Duodenal mucosa (tissue), 2 donors: ENCODE measurements at regions not wholly inside any gene's neighbourhood (a gene's known extent, or its start where the extent isn't known, plus 50 kb on each side); places are given as distances from the start of the nearest gene placed in this dataset.

Experiments
- H3K27ac ChIP-seq: one replicate; pipeline ENCODE4 v1.7.0; 2013; ENCODE audit warnings: low read depth, low read length
- H3K27me3 ChIP-seq, 2 donors: one replicate each; pipeline ENCODE4 v1.7.0; 2013; ENCODE audit warnings: low read length in 2 of 2, control low read depth in 1 of 2; ENCODE audit not compliant: insufficient read depth in 2 of 2, control insufficient read depth in 1 of 2
- H3K36me3 ChIP-seq, 2 donors: one replicate each; pipeline ENCODE4 v1.7.0; 2013; ENCODE audit warnings: low read length in 2 of 2, control low read depth in 1 of 2; ENCODE audit not compliant: insufficient read depth in 2 of 2, control insufficient read depth in 1 of 2
- H3K4me1 ChIP-seq, 2 donors: one replicate each; pipeline ENCODE4 v1.7.0; 2013; ENCODE audit warnings: low read length in 2 of 2, control low read depth in 1 of 2; ENCODE audit not compliant: insufficient read depth in 2 of 2, control insufficient read depth in 1 of 2
- H3K4me3 ChIP-seq, 2 donors: one replicate each; pipeline ENCODE4 v1.7.0; 2013; ENCODE audit warnings: low read length in 2 of 2, low read depth in 1 of 2
- H3K9ac ChIP-seq, 2 donors: one replicate each; pipeline ENCODE4 v1.7.0; 2013; ENCODE audit warnings: low read length in 2 of 2, low read depth in 1 of 2
- H3K9me3 ChIP-seq, 2 donors: one replicate each; pipeline ENCODE4 v1.7.0; 2013; ENCODE audit warnings: low read length in 2 of 2, control low read depth in 1 of 2; ENCODE audit not compliant: control insufficient read depth in 1 of 2

- H3K9ac ChIP-seq: no peak overlapping the region
- H3K27ac ChIP-seq: no peak overlapping the region
- peaks cover 4 to 14% of the 10 kb centered on the region in 2 donors for H3K9me3 ChIP-seq
- H3K27me3 ChIP-seq: no peaks in the 10 kb centered on the region
- no peaks in the 10 kb centered on the region for H3K36me3 ChIP-seq
- no peak overlapping the region for H3K4me3 ChIP-seq
- no peaks in the 10 kb centered on the region for H3K4me1 ChIP-seq
These were observed 759.7 kb downstream of the GALC start for GRCh38 chr14:87233266-87233665.

GRCh38 chr14:87231336-87232026, 761.5 kb downstream of the GALC start:
- no peak overlapping the region for H3K9ac ChIP-seq
- no peaks in the 10 kb centered on the region for H3K36me3 ChIP-seq
- H3K9me3 ChIP-seq: peaks cover 6 to 21% of the 10 kb centered on the region in 2 donors
- H3K4me3 ChIP-seq: no peak overlapping the region
- H3K27me3 ChIP-seq: no peaks in the 10 kb centered on the region
- H3K27ac ChIP-seq: no peak overlapping the region
- no peaks in the 10 kb centered on the region for H3K4me1 ChIP-seq

GRCh38 chr14:87230726-87231125, 762.3 kb downstream of the GALC start:
- Histone ChIP-seq H3K4me1 (no peaks in the 10 kb centered on the region), H3K36me3 (no peaks in the 10 kb centered on the region), H3K9me3 (peaks cover 6 to 24% of the 10 kb centered on the region in 2 donors), H3K27ac (no peak overlapping the region), H3K9ac (no peak overlapping the region), H3K27me3 (no peaks in the 10 kb centered on the region), H3K4me3 (no peak overlapping the region)

GRCh38 chr14:87229131-87229530, 763.9 kb downstream of the GALC start:
- Histone ChIP-seq H3K9ac (no peak overlapping the region), H3K27ac (no peak overlapping the region), H3K36me3 (no peaks in the 10 kb centered on the region), H3K4me1 (no peaks in the 10 kb centered on the region), H3K9me3 (peaks cover 6 to 24% of the 10 kb centered on the region in 2 donors), H3K27me3 (no peaks in the 10 kb centered on the region), H3K4me3 (no peak overlapping the region)

- Histone ChIP-seq H3K4me1 (no peaks in the 10 kb centered on the region), H3K9me3 (peaks cover 5 to 12% of the 10 kb centered on the region in 2 donors), H3K27me3 (no peaks in the 10 kb centered on the region), H3K36me3 (no peaks in the 10 kb centered on the region), H3K4me3 (no peak overlapping the region), H3K27ac (no peak overlapping the region), H3K9ac (no peak overlapping the region)
These were observed 776.0 kb downstream of the GALC start for GRCh38 chr14:87217023-87217422.

DNA sequence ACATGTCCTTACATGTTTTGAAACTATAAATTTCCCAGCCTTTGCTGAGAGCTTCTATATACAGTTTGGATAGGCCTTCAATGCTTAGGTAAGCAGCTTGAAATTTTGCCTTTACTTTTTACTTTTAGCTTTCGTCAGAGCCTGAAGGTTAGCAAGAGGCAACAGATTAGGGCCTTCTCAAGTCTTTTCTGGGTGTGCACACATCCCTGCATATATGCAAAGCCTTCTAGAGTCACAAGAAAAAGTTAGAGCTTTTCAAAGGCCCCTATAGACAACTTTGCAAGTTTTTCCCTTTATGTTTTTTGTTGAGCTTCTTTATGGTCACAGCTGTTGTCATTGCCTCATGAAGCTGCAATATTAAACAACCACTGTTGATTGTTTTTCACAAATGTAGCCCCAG, 778.4 kb downstream of the GALC start:
- no peak overlapping the region for H3K27ac ChIP-seq

DNA sequence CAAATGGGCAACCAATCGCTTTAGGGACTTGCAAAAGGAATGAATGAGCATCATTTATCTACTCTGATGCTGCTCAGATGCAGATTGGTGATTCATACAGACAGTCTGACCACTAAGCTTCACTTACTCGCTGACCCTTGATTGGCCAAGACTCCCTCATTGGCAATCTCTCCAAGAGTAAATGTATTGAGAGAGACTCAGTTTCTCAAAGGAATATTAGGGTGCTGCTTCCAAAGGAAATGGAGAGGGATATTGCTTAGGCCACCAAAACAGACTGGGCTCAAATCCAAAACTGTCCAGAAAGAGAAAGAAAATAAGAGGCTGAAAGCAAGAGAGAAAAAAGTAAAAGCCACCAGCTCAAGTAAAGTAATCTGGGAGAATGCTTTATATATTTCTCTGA, 785.2 kb downstream of the GALC start:
- peaks cover 0 to 4% of the 10 kb centered on the region in 2 donors for H3K9me3 ChIP-seq
- no peak overlapping the region for H3K4me3 ChIP-seq

More for the DNA sequence above, 778.4 kb downstream of the GALC start:
- H3K4me1 ChIP-seq: no peaks in the 10 kb centered on the region
- no peak overlapping the region for H3K4me3 ChIP-seq
- peaks cover 5 to 12% of the 10 kb centered on the region in 2 donors for H3K9me3 ChIP-seq
- no peak overlapping the region for H3K9ac ChIP-seq
- no peaks in the 10 kb centered on the region for H3K27me3 ChIP-seq
- H3K36me3 ChIP-seq: no peaks in the 10 kb centered on the region

DNA sequence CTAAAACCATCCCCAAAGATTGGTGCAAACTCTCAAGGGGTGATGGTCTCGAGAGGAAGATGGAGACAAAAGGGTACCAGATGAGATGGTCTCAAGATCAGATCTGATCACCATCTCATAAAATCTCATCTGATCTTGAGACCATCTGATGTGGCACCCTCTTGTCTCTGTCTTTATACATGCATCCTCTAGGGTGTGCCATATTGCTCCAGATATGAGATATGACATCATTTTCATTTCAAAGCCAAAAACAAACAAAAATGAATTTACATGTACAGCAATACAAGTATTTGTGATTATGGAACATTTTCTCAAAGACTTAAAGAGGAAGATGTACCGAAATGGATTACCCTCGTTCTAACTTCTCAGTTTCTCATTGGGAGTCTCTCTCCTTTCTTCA, 787.2 kb downstream of the GALC start:
- Histone ChIP-seq H3K27ac (no peak overlapping the region), H3K4me3 (no peak overlapping the region), H3K27me3 (no peaks in the 10 kb centered on the region), H3K36me3 (no peaks in the 10 kb centered on the region), H3K4me1 (no peaks in the 10 kb centered on the region), H3K9me3 (peaks cover 4 to 6% of the 10 kb centered on the region in 2 donors), H3K9ac (no peak overlapping the region)

More for the DNA sequence above, 785.2 kb downstream of the GALC start:
- Histone ChIP-seq H3K27ac (no peak overlapping the region), H3K9ac (no peak overlapping the region), H3K27me3 (no peaks in the 10 kb centered on the region), H3K4me1 (no peaks in the 10 kb centered on the region), H3K36me3 (no peaks in the 10 kb centered on the region)

- H3K27ac ChIP-seq: no peak overlapping the region
- no peaks in the 10 kb centered on the region for H3K27me3 ChIP-seq
- H3K9me3 ChIP-seq: peaks cover 4 to 9% of the 10 kb centered on the region in 2 donors
- no peaks in the 10 kb centered on the region for H3K36me3 ChIP-seq
- H3K4me3 ChIP-seq: no peak overlapping the region
- no peak overlapping the region for H3K9ac ChIP-seq
- H3K4me1 ChIP-seq: no peaks in the 10 kb centered on the region
These were observed 789.6 kb downstream of the GALC start for GRCh38 chr14:87203346-87203745.

DNA sequence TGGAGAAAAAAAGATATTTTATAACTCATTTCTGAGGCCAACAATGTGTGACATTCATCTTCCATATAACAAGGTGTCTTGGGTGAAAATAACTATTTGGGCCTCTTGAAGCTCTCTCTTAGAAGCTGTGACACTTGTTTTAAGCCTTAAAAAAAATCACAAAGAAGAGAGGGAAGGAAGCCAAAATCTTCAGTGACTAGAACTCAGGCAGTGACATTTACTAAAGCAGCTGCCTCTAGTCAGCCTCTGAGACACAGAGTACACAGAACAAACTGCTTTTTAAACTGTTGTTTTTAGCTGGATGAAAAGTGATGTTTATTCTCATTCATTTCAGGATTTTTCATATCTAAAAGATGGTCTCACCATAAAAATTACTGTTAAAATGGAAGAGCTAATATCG, 793.6 kb downstream of the GALC start:
- Histone ChIP-seq H3K27me3 (no peaks in the 10 kb centered on the region), H3K27ac (no peak overlapping the region), H3K9me3 (peaks cover 0 to 18% of the 10 kb centered on the region in 2 donors)

More for the DNA sequence above, 793.6 kb downstream of the GALC start:
- Histone ChIP-seq H3K4me3 (no peak overlapping the region), H3K9ac (no peak overlapping the region), H3K4me1 (no peaks in the 10 kb centered on the region), H3K36me3 (no peaks in the 10 kb centered on the region)
